Kidney (tissue), 13 donors: ENCODE measurements at regions not wholly inside any gene's neighbourhood (a gene's known extent, or its start where the extent isn't known, plus 50 kb on each side); places are given as distances from the start of the nearest gene placed in this dataset.
"Not testable (repeated sequence)": the region's sequence is repeated elsewhere in the genome, so short reads cannot be mapped to it uniquely, and the experiment has no call there.

Experiments
- DNase-seq, 5 donors: peaks; one replicate each; pipeline ENCODE4 v3.0.0-alpha.2; 2013 to 2020
- FAIRE-seq: peaks from 2 replicates; lab custom pipeline; 2012; peaks lifted over from hg19 to GRCh38; lab: Jason Lieb, UNC
- H3K27ac ChIP-seq, 2 donors: one replicate each; pipeline ENCODE4 v1.7.0; 2013; ENCODE audit warnings: low read depth in 2 of 2, low read length in 2 of 2, inconsistent platforms in 1 of 2
- H3K27me3 ChIP-seq: one replicate; pipeline ENCODE4 v1.7.1; 2013; ENCODE audit warnings: low read length, inconsistent platforms; ENCODE audit not compliant: control insufficient read depth, insufficient read depth
- H3K36me3 ChIP-seq, 3 donors: one replicate each; pipeline versions ENCODE4 v1.7.0 to v1.7.1; 2013; ENCODE audit warnings: low read length in 3 of 3, control low read depth in 1 of 3, inconsistent platforms in 1 of 3; ENCODE audit not compliant: insufficient read depth in 3 of 3, control insufficient read depth in 2 of 3
- H3K4me1 ChIP-seq, 3 donors: one replicate each; pipeline versions ENCODE4 v1.7.0 to v1.7.1; 2013; ENCODE audit warnings: low read length in 3 of 3, inconsistent platforms in 1 of 3, low read depth in 1 of 3; ENCODE audit not compliant: control insufficient read depth in 2 of 3, insufficient read depth in 2 of 3
- H3K4me3 ChIP-seq, 3 donors: one replicate each; pipeline versions ENCODE4 v1.7.0 to v1.8.1; 2013; ENCODE audit warnings: low read length in 3 of 3, control low read depth in 1 of 3, inconsistent platforms in 1 of 3
- H3K9ac ChIP-seq, 3 donors: one replicate each; pipeline versions ENCODE4 v1.7.0 to v1.7.1; 2013; ENCODE audit warnings: low read length in 3 of 3, control low read depth in 1 of 3, inconsistent platforms in 1 of 3
- H3K9me3 ChIP-seq, 3 donors: one replicate each; pipeline versions ENCODE4 v1.7.0 to v1.7.1; 2013; ENCODE audit warnings: low read length in 3 of 3, control low read depth in 1 of 3, inconsistent platforms in 1 of 3; ENCODE audit not compliant: control insufficient read depth in 2 of 3, insufficient read depth in 1 of 3
- CTCF ChIP-seq: IDR thresholded peaks from 3 replicates; pipeline ENCODE4 v1.5.1; 2012; ENCODE audit warnings: mild to moderate bottlenecking, moderate library complexity, borderline replicate concordance; ENCODE audit not compliant: insufficient read depth; ENCODE audit errors: extremely low read depth
- intact Hi-C: fragments of 100-400 bp; cut with DNase I; formaldehyde crosslinking; loops from one replicate; pipeline ENCODE4 v1.11.1; 2022
- donor health status: control.
- donor health status: control.
- donor health status: control.
- donor health status: control.
- donor health status: control.
- donor health status: DM: yes; HTN: yes; CAD: no.
- donor health status: Normal renal cell carcinoma (clear cell type).

GRCh38 chr7:82600531-82600930 is 157.0 kb upstream of the CACNA2D1 start:
- Histone ChIP-seq H3K4me1 (no peaks in the 10 kb centered on the region), H3K9me3 (no peaks in the 10 kb centered on the region), H3K36me3 (no peaks in the 10 kb centered on the region), H3K4me3 (no peak overlapping the region), H3K9ac (no peak overlapping the region), H3K27ac (no peak overlapping the region), H3K27me3 (no peaks in the 10 kb centered on the region)
- TF ChIP-seq CTCF: no peak
- no peak for DNase-seq
- intact Hi-C loops: no loop called here
- FAIRE-seq: no peak

GRCh38 chr7:82599895-82600294 is 156.3 kb upstream of the CACNA2D1 start:
- H3K4me3 ChIP-seq: no peak overlapping the region
- H3K4me1 ChIP-seq: no peaks in the 10 kb centered on the region
- DNase-seq: no peak
- no peaks in the 10 kb centered on the region for H3K36me3 ChIP-seq
- H3K9me3 ChIP-seq: no peaks in the 10 kb centered on the region
- no peak for FAIRE-seq
- TF ChIP-seq CTCF: no peak
- intact Hi-C loops: no loop called here
- no peak overlapping the region for H3K9ac ChIP-seq
- H3K27ac ChIP-seq: no peak overlapping the region
- H3K27me3 ChIP-seq: no peaks in the 10 kb centered on the region

GRCh38 chr7:82598958-82599357 is 155.4 kb upstream of the CACNA2D1 start:
- no peaks in the 10 kb centered on the region for H3K9me3 ChIP-seq
- no peak for TF ChIP-seq CTCF
- no peak overlapping the region for H3K4me3 ChIP-seq
- DNase-seq: no peak
- no peaks in the 10 kb centered on the region for H3K4me1 ChIP-seq
- intact Hi-C loops: no loop called here
- no peak overlapping the region for H3K27ac ChIP-seq
- no peak for FAIRE-seq
- H3K9ac ChIP-seq: no peak overlapping the region
- H3K36me3 ChIP-seq: no peaks in the 10 kb centered on the region
- no peaks in the 10 kb centered on the region for H3K27me3 ChIP-seq

- H3K4me3 ChIP-seq, intact Hi-C loops, H3K27me3 ChIP-seq, H3K4me1 ChIP-seq, H3K9ac ChIP-seq, FAIRE-seq, H3K36me3 ChIP-seq, DNase-seq, H3K9me3 ChIP-seq, H3K27ac ChIP-seq: not testable (repeated sequence)
Observed at GRCh38 chr7:82595795-82596194, 152.2 kb upstream of the CACNA2D1 start.
